ENCODE measurements at regions not wholly inside any gene's neighbourhood (a gene's known extent, or its start where the extent isn't known, plus 50 kb on each side); places are given as distances from the start of the nearest gene placed in this dataset.

GRCh38 chr2:2571301-2572150 is 240.5 kb upstream of the MYT1L start:
- Histone ChIP-seq H4K20me1 (ENCODE audit: low read depth) (no peaks in the 10 kb centered on the region), H3K36me3 (no peaks in the 10 kb centered on the region), H3K27ac (no peak overlapping the region), H3K4me2 (no peak overlapping the region), H3K9ac (no peak overlapping the region), H2AFZ (replicated peaks) (no peak overlapping the region), H3K4me3 (no peak overlapping the region), H3F3A (ENCODE audit: low read depth) (peaks cover 6% of the 10 kb centered on the region), H3K4me1 (no peaks in the 10 kb centered on the region), H3K9me3 (ENCODE audit: low read depth) (no peaks in the 10 kb centered on the region), H3K27me3 (no peaks in the 10 kb centered on the region), H3K79me2 (ENCODE audit: low read depth) (no peaks in the 10 kb centered on the region)
- Mint-ChIP-seq H3K4me1 (no peaks in the 10 kb centered on the region), H3K9me3 (no peaks in the 10 kb centered on the region), H3K36me3 (no peaks in the 10 kb centered on the region), H3K27ac (no peak overlapping the region), H3K27me3 (ENCODE audit: insufficient read depth, low read depth) (peaks cover 6% of the 10 kb centered on the region), H3K4me3 (no peak overlapping the region)
- DNase-seq (ENCODE audit: low spot score) = peak; percentile 26
- no peak for TF ChIP-seq EZH2 (IDR thresholded peaks at IDR 0.05)
- TF ChIP-seq CTCF (IDR thresholded peaks at IDR 0.05) = no peak

DNA sequence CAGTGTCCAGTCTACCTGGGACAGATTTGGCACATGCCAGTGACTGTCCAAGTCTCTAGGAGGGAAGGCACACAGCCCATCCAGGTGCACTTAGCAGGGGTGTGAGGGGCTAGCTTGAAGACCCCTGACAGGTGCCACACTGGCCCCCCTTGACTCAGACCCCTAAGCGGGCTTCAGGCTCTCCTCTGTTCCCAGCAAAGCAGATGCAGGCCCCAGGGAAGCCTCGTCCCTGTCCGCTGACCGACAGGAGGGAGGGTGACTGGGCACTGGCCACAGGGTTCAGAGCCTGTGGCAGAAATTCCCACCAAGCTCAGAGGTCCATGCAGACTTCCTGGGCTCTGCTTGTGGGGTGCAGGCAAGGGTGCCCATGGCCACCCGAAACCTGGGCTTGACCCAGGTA is 239.8 kb upstream of the MYT1L start:
- peaks cover 6% of the 10 kb centered on the region for H3K27me3 Mint-ChIP-seq (ENCODE audit: insufficient read depth, low read depth)
- no peaks in the 10 kb centered on the region for H3K4me1 ChIP-seq
- H3K4me1 Mint-ChIP-seq = no peaks in the 10 kb centered on the region
- no peak for DNase-seq (ENCODE audit: low spot score)
- no peaks in the 10 kb centered on the region for H3K27me3 ChIP-seq
- H3K9ac ChIP-seq = no peak overlapping the region
- H3K27ac ChIP-seq = no peak overlapping the region
- no peaks in the 10 kb centered on the region for H3K9me3 Mint-ChIP-seq
- H3F3A ChIP-seq (ENCODE audit: low read depth) = peaks cover 6% of the 10 kb centered on the region
- H3K4me2 ChIP-seq = no peak overlapping the region
- no peak overlapping the region for H3K27ac Mint-ChIP-seq
- no peak overlapping the region for H2AFZ ChIP-seq (replicated peaks)
- H3K36me3 ChIP-seq = no peaks in the 10 kb centered on the region
- no peak overlapping the region for H3K4me3 Mint-ChIP-seq
- H3K9me3 ChIP-seq (ENCODE audit: low read depth) = no peaks in the 10 kb centered on the region
- no peaks in the 10 kb centered on the region for H3K79me2 ChIP-seq (ENCODE audit: low read depth)
- H3K4me3 ChIP-seq = no peak overlapping the region
- H3K36me3 Mint-ChIP-seq = no peaks in the 10 kb centered on the region
- H4K20me1 ChIP-seq (ENCODE audit: low read depth) = no peaks in the 10 kb centered on the region
- TF ChIP-seq EZH2 (IDR thresholded peaks at IDR 0.05) = no peak
- TF ChIP-seq CTCF (IDR thresholded peaks at IDR 0.05) = no peak
- no peak for TF ChIP-seq EZH2phosphoT487 (IDR thresholded peaks at IDR 0.05)

DNA sequence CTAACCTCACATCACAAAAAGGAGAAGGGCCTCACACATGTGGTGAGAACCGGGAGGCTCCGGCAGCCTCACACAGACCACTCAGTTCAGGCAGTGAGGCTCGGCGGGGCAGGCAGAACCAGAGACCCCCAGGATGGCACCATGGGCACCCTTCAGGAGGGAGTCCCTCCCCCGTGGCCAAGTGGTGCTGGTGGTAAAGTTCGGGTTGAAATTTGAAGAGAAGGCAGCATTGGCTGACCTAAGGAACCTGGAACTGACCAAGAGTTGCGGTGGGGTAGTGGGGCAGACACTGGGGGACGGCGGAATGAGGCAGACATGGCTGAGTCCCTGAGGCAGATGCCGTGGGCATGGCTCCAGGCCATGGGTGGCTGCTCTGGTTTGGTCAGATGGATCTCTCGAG is 239.3 kb upstream of the MYT1L start:
- H3K4me3 Mint-ChIP-seq = no peak overlapping the region
- H3K9ac ChIP-seq = no peak overlapping the region
- no peaks in the 10 kb centered on the region for H3K36me3 ChIP-seq
- H3K27me3 ChIP-seq = no peaks in the 10 kb centered on the region
- H3K9me3 ChIP-seq (ENCODE audit: low read depth) = no peaks in the 10 kb centered on the region
- H3K4me1 Mint-ChIP-seq = no peaks in the 10 kb centered on the region
- no peak for DNase-seq (ENCODE audit: low spot score)
- peaks cover 6% of the 10 kb centered on the region for H3F3A ChIP-seq (ENCODE audit: low read depth)
- H3K9me3 Mint-ChIP-seq = no peaks in the 10 kb centered on the region
- no peak overlapping the region for H2AFZ ChIP-seq (replicated peaks)
- no peaks in the 10 kb centered on the region for H3K4me1 ChIP-seq
- no peaks in the 10 kb centered on the region for H3K36me3 Mint-ChIP-seq
- H3K27ac Mint-ChIP-seq = no peak overlapping the region
- no peaks in the 10 kb centered on the region for H3K79me2 ChIP-seq (ENCODE audit: low read depth)
- H3K4me2 ChIP-seq = no peak overlapping the region
- peaks cover 6% of the 10 kb centered on the region for H3K27me3 Mint-ChIP-seq (ENCODE audit: insufficient read depth, low read depth)
- TF ChIP-seq EZH2phosphoT487 (IDR thresholded peaks at IDR 0.05) (no peak), CTCF (IDR thresholded peaks at IDR 0.05) (no peak), EZH2 (IDR thresholded peaks at IDR 0.05) (no peak)
- no peaks in the 10 kb centered on the region for H4K20me1 ChIP-seq (ENCODE audit: low read depth)
- H3K4me3 ChIP-seq = no peak overlapping the region
- no peak overlapping the region for H3K27ac ChIP-seq
